SK-N-DZ (cell line): ENCODE measurements at regions not wholly inside any gene's neighbourhood (a gene's known extent, or its start where the extent isn't known, plus 50 kb on each side); places are given as distances from the start of the nearest gene placed in this dataset.

Source experiments
- DNase-seq: peaks from one replicate; pipeline ENCODE4 v3.0.0-alpha.2; 2015; ENCODE audit warnings: low spot score

GRCh38 chr16:86740298-86740697 is 161.9 kb downstream of the FOXL1 start:
- no peak for DNase-seq

GRCh38 chr16:86740906-86741799 is 162.8 kb downstream of the FOXL1 start:
- DNase-seq: no peak

- DNase-seq: no peak
Observed at GRCh38 chr16:86747761-86748160, 169.4 kb downstream of the FOXL1 start.

GRCh38 chr16:86748652-86749051 is 170.3 kb downstream of the FOXL1 start:
- no peak for DNase-seq

GRCh38 chr16:86751076-86752030 is 173.0 kb downstream of the FOXL1 start:
- no peak for DNase-seq

- no peak for DNase-seq
Observed at GRCh38 chr16:86752582-86753175, 174.3 kb downstream of the FOXL1 start.

- DNase-seq: no peak
Observed at GRCh38 chr16:86753399-86753798, 175.1 kb downstream of the FOXL1 start.

GRCh38 chr16:86755571-86756006 is 177.2 kb downstream of the FOXL1 start:
- no peak for DNase-seq

- DNase-seq: no peak
Observed at GRCh38 chr16:86756882-86757703, 178.7 kb downstream of the FOXL1 start.

- no peak for DNase-seq
Observed at GRCh38 chr16:86757704-86758040, 179.3 kb downstream of the FOXL1 start.

- DNase-seq: no peak
Observed at GRCh38 chr16:86758932-86759331, 180.6 kb downstream of the FOXL1 start.

- peak; percentile 64 for DNase-seq
Observed at GRCh38 chr16:86761111-86762031, 183.0 kb downstream of the FOXL1 start.

GRCh38 chr16:86762095-86762494 is 183.7 kb downstream of the FOXL1 start:
- DNase-seq: no peak

GRCh38 chr16:86763819-86764218 is 185.5 kb downstream of the FOXL1 start:
- no peak for DNase-seq

- DNase-seq: no peak
Observed at GRCh38 chr16:86764551-86764950, 186.2 kb downstream of the FOXL1 start.

GRCh38 chr16:86765389-86766026 is 187.2 kb downstream of the FOXL1 start:
- DNase-seq: no peak

GRCh38 chr16:86766700-86767099 is 188.4 kb downstream of the FOXL1 start:
- DNase-seq: no peak

- no peak for DNase-seq
Observed at GRCh38 chr16:86768228-86768791, 190.0 kb downstream of the FOXL1 start.

GRCh38 chr16:86768999-86769398 is 190.7 kb downstream of the FOXL1 start:
- no peak for DNase-seq
